RWPE2 (cell line): ENCODE measurements at regions not wholly inside any gene's neighbourhood (a gene's known extent, or its start where the extent isn't known, plus 50 kb on each side); places are given as distances from the start of the nearest gene placed in this dataset.
"Not testable (repeated sequence)": the region's sequence is repeated elsewhere in the genome, so short reads cannot be mapped to it uniquely, and the experiment has no call there.

ENCODE experiments used
- ATAC-seq: fragments of 200-7000 bp; cut with Tn5 transposase; 3 replicates; pipeline ENCODE4 v1.9.1; 2021; ENCODE audit warnings: low read depth
- DNase-seq: peaks from one replicate; pipeline ENCODE4 v3.0.0-alpha.2; 2020; ENCODE audit warnings: low spot score
- H3K27ac ChIP-seq: fragments of 450-650 bp; 2 replicates; pipeline ENCODE4 v1.5.1; 2017; ENCODE audit warnings: mild to moderate bottlenecking; ENCODE audit not compliant: poor library complexity, severe bottlenecking
- H3K27me3 ChIP-seq: fragments of 250-450 bp; sonication (Bioruptor Pico); 2 replicates; pipeline ENCODE4 v1.5.1; 2021; ENCODE audit warnings: mild to moderate bottlenecking, moderate library complexity; ENCODE audit not compliant: insufficient read depth, poor library complexity, severe bottlenecking
- H3K36me3 ChIP-seq: fragments of 250-450 bp; sonication (Bioruptor Pico); 2 replicates; pipeline ENCODE4 v1.5.1; 2020; ENCODE audit warnings: low read depth, mild to moderate bottlenecking, moderate library complexity
- H3K4me1 ChIP-seq: fragments of 250-450 bp; sonication (Bioruptor Pico); 2 replicates; pipeline ENCODE4 v1.5.1; 2021; ENCODE audit warnings: mild to moderate bottlenecking, moderate library complexity; ENCODE audit not compliant: insufficient read depth, poor library complexity, severe bottlenecking
- H3K4me3 ChIP-seq: fragments of 250-450 bp; sonication (Bioruptor Pico); 2 replicates; pipeline ENCODE4 v1.5.1; 2021; ENCODE audit warnings: mild to moderate bottlenecking, moderate library complexity; ENCODE audit not compliant: severe bottlenecking
- H3K9me3 ChIP-seq: fragments of 250-450 bp; sonication (Bioruptor Pico); 2 replicates; pipeline ENCODE4 v1.5.1; 2021; ENCODE audit warnings: mild to moderate bottlenecking, moderate library complexity; ENCODE audit not compliant: severe bottlenecking

DNA sequence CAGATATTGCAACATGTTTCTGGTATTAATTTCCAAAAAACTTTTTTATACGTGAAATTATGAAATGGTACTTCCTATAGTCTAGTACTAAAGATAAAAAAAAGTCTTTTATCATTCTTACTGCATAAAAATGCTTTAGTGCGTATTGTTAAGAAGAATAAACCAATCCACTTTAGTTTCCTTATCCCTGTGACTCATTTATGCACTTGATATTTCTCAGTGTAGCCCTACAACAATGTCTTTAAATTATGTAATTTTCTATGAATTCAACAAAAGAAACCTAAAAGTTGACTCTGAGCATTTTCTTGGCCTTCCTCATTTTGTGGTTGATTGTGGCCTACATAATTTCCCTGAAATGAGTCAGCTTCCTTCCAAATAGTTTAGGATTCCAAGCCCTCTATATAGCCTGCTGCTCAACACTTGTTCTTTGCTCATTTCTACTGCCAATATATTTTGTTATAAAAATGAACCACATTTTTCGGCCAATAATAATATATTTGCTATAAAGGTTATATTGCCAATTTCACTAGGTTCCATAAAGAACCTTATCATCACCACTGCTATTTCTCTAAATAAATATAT lies 961.7 kb upstream of the ADAMTS5 start:
- ATAC-seq, result peak; percentile 99
- not testable (repeated sequence) for H3K36me3 ChIP-seq, H3K27me3 ChIP-seq, H3K4me3 ChIP-seq, DNase-seq, H3K9me3 ChIP-seq, H3K4me1 ChIP-seq, H3K27ac ChIP-seq

DNA sequence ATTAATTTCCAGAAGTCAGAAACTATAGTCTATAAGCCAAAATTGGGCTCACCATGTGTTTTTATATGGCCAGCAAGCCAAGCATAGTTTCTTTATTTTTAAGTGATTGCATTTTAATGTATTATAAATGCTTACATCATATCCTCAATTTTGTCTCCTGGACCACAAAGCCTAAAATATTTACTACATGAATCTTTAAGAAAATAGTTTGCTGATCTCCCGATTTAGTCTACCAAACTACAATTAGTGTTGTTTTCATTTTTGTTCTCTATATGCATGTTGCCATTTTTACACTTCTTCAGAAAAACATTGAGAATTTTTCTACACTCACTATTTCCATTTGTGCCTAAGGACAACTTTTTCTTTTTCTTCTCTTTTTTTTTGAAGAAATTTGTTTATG lies 954.5 kb upstream of the ADAMTS5 start:
- not testable (repeated sequence) for H3K36me3 ChIP-seq, H3K9me3 ChIP-seq, ATAC-seq, DNase-seq, H3K27ac ChIP-seq, H3K4me1 ChIP-seq, H3K27me3 ChIP-seq, H3K4me3 ChIP-seq

DNA sequence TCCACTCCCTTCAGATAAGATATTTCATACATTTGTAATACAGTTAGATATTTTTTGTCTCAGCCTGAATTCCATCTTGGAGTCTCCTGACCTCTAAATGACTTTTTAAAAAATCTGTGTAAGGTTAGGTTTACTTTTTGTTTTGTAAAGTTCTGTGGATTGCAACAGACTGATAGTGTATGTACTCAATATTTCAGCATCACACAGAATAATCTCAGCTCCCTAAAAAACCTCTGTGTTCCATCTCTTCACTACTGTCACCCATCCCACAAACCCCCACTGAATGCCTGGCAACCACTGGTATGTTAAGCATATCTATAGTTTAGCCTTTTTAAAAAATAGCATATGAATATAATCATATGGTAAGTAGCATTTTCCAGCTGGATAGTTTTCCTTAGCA lies 951.1 kb upstream of the ADAMTS5 start:
- not testable (repeated sequence) for ATAC-seq, DNase-seq

DNA sequence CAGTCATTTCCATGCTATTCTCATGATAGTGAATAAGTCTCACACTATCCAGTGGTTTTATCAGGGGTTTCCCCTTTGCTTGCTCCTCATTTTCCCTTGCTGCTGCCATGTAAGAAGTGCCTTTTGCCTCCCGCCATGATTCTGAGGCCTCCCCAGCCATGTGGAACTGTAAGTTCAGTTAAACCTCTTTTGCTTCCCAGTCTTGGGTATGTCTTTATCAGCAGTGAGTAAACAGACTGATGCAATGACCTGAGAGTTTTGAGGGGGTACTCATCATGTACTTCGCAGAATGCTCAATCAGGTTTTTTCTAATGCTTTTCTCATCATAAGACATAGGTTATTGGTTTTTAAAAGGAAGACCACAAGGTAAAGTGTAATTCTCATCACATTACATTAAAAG lies 949.4 kb upstream of the ADAMTS5 start:
- not testable (repeated sequence) for H3K4me1 ChIP-seq, H3K4me3 ChIP-seq, DNase-seq, H3K36me3 ChIP-seq, H3K27me3 ChIP-seq, H3K9me3 ChIP-seq, ATAC-seq, H3K27ac ChIP-seq

More for the DNA sequence above, 951.1 kb upstream of the ADAMTS5 start:
- not testable (repeated sequence) for H3K27ac ChIP-seq, H3K9me3 ChIP-seq, H3K4me3 ChIP-seq, H3K4me1 ChIP-seq, H3K27me3 ChIP-seq, H3K36me3 ChIP-seq

DNA sequence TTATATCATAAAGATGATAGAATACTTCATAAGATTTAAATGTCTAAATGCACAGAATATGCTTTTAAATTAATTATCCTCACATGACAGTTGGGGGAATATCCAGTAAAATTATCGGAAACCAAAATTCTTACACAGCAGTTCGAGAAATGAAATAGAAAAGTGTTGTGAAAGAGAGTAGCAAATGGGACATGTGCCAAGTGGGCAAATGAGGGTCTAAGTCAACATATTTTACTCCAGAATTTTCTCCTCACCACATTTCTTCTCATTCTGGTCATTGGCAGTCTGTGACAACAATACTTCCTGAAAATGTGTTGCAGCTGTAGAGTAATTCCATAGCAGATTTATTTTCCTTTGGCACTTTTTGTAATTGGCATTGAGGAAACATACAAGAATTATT lies 945.2 kb upstream of the ADAMTS5 start:
- not testable (repeated sequence) for H3K36me3 ChIP-seq, DNase-seq, ATAC-seq, H3K27ac ChIP-seq, H3K9me3 ChIP-seq, H3K4me3 ChIP-seq, H3K4me1 ChIP-seq, H3K27me3 ChIP-seq

DNA sequence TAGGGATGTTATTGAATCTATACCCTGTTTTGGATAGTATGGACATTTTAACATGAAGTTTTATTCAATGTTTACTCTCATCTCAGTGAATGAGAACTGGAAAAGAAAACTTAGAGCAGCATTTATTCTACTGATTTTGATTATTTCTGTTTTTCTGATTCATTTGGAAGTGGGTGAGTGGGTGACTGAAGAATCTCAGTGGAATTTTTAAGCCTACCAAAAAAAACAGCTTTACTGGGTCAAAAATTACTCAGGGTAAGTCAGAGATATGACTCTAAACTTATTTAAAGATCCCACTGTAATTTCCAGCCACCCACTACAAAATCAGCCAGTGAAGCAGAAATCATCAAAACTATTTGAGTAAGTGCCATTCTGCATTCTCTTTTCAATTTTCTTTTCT lies 942.6 kb upstream of the ADAMTS5 start:
- H3K9me3 ChIP-seq, H3K36me3 ChIP-seq, DNase-seq, H3K4me1 ChIP-seq, H3K4me3 ChIP-seq, H3K27me3 ChIP-seq, ATAC-seq, H3K27ac ChIP-seq: not testable (repeated sequence)

DNA sequence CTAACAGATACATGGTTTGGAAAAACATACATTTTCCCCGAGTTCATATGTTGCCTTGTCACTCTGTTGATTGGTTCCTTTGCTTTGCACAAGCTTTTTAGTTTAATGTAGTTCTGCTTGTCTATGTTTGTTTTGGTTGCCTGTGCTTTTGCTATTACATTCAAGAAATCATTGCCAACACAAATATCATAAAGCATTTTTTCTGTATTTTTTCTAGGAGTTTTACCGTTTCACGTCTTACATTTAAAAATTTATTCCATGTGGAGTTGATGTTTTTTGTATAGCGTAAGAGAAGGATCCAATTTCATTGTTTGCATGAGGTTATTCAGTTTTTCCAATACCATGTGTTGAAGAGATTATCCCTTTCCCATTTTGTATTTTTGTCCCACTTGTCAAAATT lies 941.9 kb upstream of the ADAMTS5 start:
- ATAC-seq, H3K27me3 ChIP-seq, DNase-seq, H3K36me3 ChIP-seq, H3K4me3 ChIP-seq, H3K9me3 ChIP-seq, H3K4me1 ChIP-seq, H3K27ac ChIP-seq: not testable (repeated sequence)

DNA sequence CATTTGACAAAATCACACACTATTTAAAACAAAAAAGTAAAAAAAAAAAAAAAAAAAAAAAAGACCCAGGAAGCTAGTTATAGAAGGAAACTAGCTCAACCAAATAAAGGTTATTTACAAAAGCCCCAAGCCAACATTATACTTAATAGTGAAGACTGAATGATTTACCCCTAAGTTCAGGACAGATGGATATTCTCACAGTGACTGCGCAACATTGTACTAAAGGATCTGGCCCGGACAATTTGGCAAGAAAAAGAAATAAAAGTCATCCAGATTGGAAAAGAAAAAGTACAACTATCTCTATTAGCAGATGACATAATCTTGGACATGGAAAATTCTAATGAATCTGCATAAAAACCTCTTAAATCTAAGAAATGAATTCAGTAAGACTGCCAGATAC lies 936.0 kb upstream of the ADAMTS5 start:
- not testable (repeated sequence) for H3K4me3 ChIP-seq, H3K4me1 ChIP-seq, H3K36me3 ChIP-seq, H3K9me3 ChIP-seq, H3K27me3 ChIP-seq, DNase-seq, ATAC-seq, H3K27ac ChIP-seq

DNA sequence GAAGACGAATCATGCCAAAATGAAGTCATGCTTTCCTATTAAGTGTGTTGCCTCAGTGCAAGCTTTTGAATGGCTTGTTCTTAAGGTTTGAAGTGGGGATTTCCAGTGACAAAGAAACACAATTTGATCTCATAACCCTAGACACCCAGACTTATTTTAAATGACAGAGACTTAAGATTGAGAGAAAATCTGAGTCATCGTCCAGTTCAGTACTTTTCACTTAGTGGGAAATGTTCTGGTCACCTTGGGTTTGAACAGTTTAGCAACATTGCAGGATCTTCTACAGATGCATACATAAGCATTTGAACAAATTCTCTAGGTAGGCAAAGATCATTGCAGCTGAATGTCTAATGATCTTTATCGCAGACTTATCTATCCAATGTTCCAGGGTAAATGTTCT lies 926.7 kb upstream of the ADAMTS5 start:
- not testable (repeated sequence) for H3K36me3 ChIP-seq, H3K4me1 ChIP-seq, H3K9me3 ChIP-seq, H3K27ac ChIP-seq, DNase-seq, H3K4me3 ChIP-seq, ATAC-seq, H3K27me3 ChIP-seq

DNA sequence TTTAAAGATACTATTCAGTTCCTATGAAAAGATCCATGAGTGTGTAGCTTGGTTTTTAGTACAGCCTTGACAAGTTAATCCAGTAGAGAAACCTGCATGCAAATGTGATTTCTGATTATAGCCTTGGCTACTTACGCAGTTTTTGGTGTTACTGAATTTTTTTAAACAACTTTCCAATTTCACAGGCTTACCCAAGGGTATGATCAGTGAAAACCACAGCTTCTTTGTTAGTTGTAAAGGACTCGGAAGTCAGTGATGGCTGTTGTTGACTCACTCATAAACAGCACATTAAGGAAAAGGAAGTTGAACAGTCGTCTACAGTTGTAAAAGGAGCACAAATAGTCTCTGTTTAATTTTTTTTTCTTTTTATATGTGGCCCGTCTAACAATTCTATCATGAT lies 924.6 kb upstream of the ADAMTS5 start:
- not testable (repeated sequence) for H3K4me1 ChIP-seq, H3K9me3 ChIP-seq, H3K4me3 ChIP-seq, H3K27ac ChIP-seq, ATAC-seq, H3K27me3 ChIP-seq, H3K36me3 ChIP-seq, DNase-seq

DNA sequence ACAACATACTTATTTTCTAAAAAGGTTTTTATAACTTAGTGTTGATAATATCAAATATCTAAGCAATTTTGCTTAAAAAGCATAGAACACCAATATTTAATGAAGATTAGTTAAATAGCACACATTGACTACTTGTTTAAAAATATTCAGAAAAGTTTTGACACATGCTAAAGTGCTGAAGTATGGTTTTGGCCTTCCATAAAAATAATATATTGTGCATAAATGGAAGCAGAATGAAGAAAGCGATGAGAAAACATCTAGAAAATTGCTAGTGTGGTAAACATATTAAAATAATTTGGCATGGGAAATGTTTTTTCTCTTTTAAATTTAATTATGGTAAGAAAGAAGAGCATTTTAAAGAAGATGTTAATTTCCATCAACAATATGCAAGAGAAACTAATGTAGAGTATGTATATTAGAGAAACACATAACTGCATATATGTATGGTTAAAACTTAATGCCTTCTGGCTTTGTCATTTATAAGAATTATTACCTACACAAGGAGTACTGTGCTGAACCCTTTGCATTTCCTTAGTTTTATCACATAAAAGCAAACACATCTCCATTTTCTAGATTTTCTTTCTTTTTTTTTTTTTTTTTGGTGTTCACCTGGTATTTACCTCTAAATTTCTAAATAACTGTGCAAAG lies 921.0 kb upstream of the ADAMTS5 start:
- not testable (repeated sequence) for DNase-seq, H3K4me1 ChIP-seq, H3K27me3 ChIP-seq, H3K36me3 ChIP-seq, ATAC-seq, H3K9me3 ChIP-seq, H3K4me3 ChIP-seq, H3K27ac ChIP-seq
